Heart right ventricle (tissue), 16 donors: ENCODE measurements at regions not wholly inside any gene's neighbourhood (a gene's known extent, or its start where the extent isn't known, plus 50 kb on each side); places are given as distances from the start of the nearest gene placed in this dataset.

ENCODE experiments used
- ATAC-seq, 8 donors: fragments of 200-7000 bp; cut with Tn5 transposase; one replicate each; pipeline ENCODE4 v1.9.1; 2020; ENCODE audit warnings: mild to moderate bottlenecking in 8 of 8, moderate library complexity in 8 of 8, moderate number of reproducible peaks in 1 of 8
- DNase-seq, 2 donors: peaks; one replicate each; pipeline ENCODE4 v3.0.0-alpha.2; 2020
- H3K27ac ChIP-seq, 10 donors: fragments of 200-600 bp; sonication (generic) in 2 of 10; one replicate each; pipeline versions ENCODE4 v1.5.0 to v1.8.0; 2020 to 2022; ENCODE audit warnings: mild to moderate bottlenecking in 3 of 10
- H3K27me3 ChIP-seq, 7 donors: fragments of 200-600 bp; one replicate each; pipeline ENCODE4 v1.8.0; 2021 to 2022; ENCODE audit warnings: mild to moderate bottlenecking in 2 of 7
- H3K36me3 ChIP-seq, 9 donors: fragments of 200-600 bp; sonication (generic) in 1 of 9; one replicate each; pipeline versions ENCODE4 v1.5.0 to v1.8.0; 2020 to 2022; ENCODE audit warnings: mild to moderate bottlenecking in 2 of 9
- H3K4me1 ChIP-seq, 9 donors: fragments of 200-600 bp; sonication (generic) in 1 of 9; one replicate each; pipeline versions ENCODE4 v1.5.0 to v1.8.0; 2020 to 2022; ENCODE audit warnings: mild to moderate bottlenecking in 4 of 9
- H3K4me3 ChIP-seq, 10 donors: fragments of 200-600 bp; sonication (generic) in 2 of 10; one replicate each; pipeline versions ENCODE4 v1.5.0 to v1.8.0; 2020 to 2022; ENCODE audit warnings: mild to moderate bottlenecking in 7 of 10, moderate library complexity in 2 of 10
- H3K9me3 ChIP-seq, 11 donors: fragments of 200-600 bp in 10 of 11; sonication (generic) in 2 of 11; one replicate each; pipeline versions ENCODE4 v1.5.0 to v1.8.0; 2013 to 2022; ENCODE audit warnings: mild to moderate bottlenecking in 2 of 11, control low read depth in 1 of 11, moderate library complexity in 1 of 11
- CTCF ChIP-seq, 9 donors: fragments of 200-600 bp; sonication (generic) in 2 of 9; IDR thresholded peaks; one replicate each; pipeline versions ENCODE4 v1.5.0 to v1.8.0; 2021 to 2022; ENCODE audit warnings: antibody characterized with exemption in 9 of 9, mild to moderate bottlenecking in 5 of 9, moderate library complexity in 1 of 9
- WGBS, 2 donors: extraction: QIAGEN DNeasy Blood & Tissue Kit; methylation state at CpG; one replicate each; pipeline ENCODE4 v1.1.7; 2013; ENCODE audit warnings: inconsistent platforms in 1 of 2; 5-methylcytosine and 5-hydroxymethylcytosine counted together
- intact Hi-C, 10 donors: fragments of 100-400 bp; cut with DNase I; formaldehyde crosslinking; loops; one replicate each; pipeline versions ENCODE4 v1.11.1 to v1.14.2; 2022
- donor health status: Arrhythmogenic right ventricular cardiomyopathy.
- donor health status: ischemic (EF 13 %, LVEDD 7.1; RV severe dilation, severe dysfunction).
- donor health status: healthy with polysubstance abuse.
- donor health status: DM: no; HTN: yes; CAD: no.
- donor health status: DM: no; HTN: no; CAD: no.
- donor health status: ischemic (EF 25% LVEDD 6.9; RV normal size, moderate dysfunction).
- donor health status: ischemic (EF 25% LVEDD 5.7; RV mildly dilated, moderate dysfunction).
- donor health status: healthy.
- donor health status: DM: yes; HTN: yes; CAD: no.
- donor health status: Ischemic cardiomyopathy.
- donor health status: ischemic (EF 35%, LVEDD 5.7; RV mildly dilated, moderate dysfunction).
- donor health status: nonischemic (EF 11% LVEDD 7.7; RV severe dilation, severe dysfunction).
- donor health status: DM: yes; HTN: yes; CAD: no.
- donor health status: PGD.
- donor health status: ischemic (EF 29% LVEDD 5.4; RV normal size, mild dysfunction).
- donor health status: nonischemic (EF 23%, LVEDD 6.1; RV moderate dilation, normal function).

GRCh38 chr12:88662961-88663360 is 82.7 kb upstream of the KITLG start:
- H3K27me3 ChIP-seq, result no peaks in the 10 kb centered on the region
- peak overlapping the region in 3 of 10 donors; percentile 0 to 24 (median 17) for H3K27ac ChIP-seq
- ATAC-seq, result peak in 1 of 8 donors; percentile 44
- H3K4me1 ChIP-seq, result peaks cover 0 to 20% (median 8%) of the 10 kb centered on the region in 9 donors
- intact Hi-C loops, result no loop called here
- no peak for TF ChIP-seq CTCF (IDR thresholded peaks at IDR 0.05)
- no peak overlapping the region for H3K4me3 ChIP-seq
- WGBS, 2 donors, result 78 to 81% methylated on average over 1 of the region's 1 CpG
- DNase-seq, result no peak
- H3K36me3 ChIP-seq, result no peaks in the 10 kb centered on the region
- no peaks in the 10 kb centered on the region for H3K9me3 ChIP-seq

GRCh38 chr12:88662093-88662492 is 81.8 kb upstream of the KITLG start:
- TF ChIP-seq CTCF (IDR thresholded peaks at IDR 0.05), result no peak
- no peak for DNase-seq
- no peaks in the 10 kb centered on the region for H3K36me3 ChIP-seq
- no peaks in the 10 kb centered on the region for H3K9me3 ChIP-seq
- H3K4me1 ChIP-seq, result peaks cover 0 to 29% (median 12%) of the 10 kb centered on the region in 9 donors
- no peak overlapping the region for H3K4me3 ChIP-seq
- ATAC-seq, result no peak
- intact Hi-C loops, result no loop called here
- H3K27me3 ChIP-seq, result no peaks in the 10 kb centered on the region
- H3K27ac ChIP-seq, result peak overlapping the region in 1 of 10 donors; percentile 0
- WGBS, 2 donors, result 95 to 98% methylated on average over 1 of the region's 1 CpG

- peak in 7 of 8 donors; percentile 59 to 89 (median 81) for ATAC-seq
- H3K9me3 ChIP-seq, result peaks cover 0 to 12% (median 0%) of the 10 kb centered on the region in 11 donors
- DNase-seq, result peak in 1 of 2 donors; percentile 58
- peak overlapping the region in 5 of 10 donors; percentile 19 to 69 (median 60) for H3K27ac ChIP-seq
- TF ChIP-seq CTCF (IDR thresholded peaks at IDR 0.05), result no peak
- peaks cover 0 to 22% (median 12%) of the 10 kb centered on the region in 9 donors for H3K4me1 ChIP-seq
- intact Hi-C loops, result loop anchor here in 1 of 10 donors (5.0 to 10.0 kb wide), 2 partner anchors 76 to 327 kb away; partner anchors contain the start of gene KITLG
- no peak overlapping the region for H3K4me3 ChIP-seq
- H3K36me3 ChIP-seq, result no peaks in the 10 kb centered on the region
- H3K27me3 ChIP-seq, result no peaks in the 10 kb centered on the region
Measured at GRCh38 chr12:88658009-88658408, 77.7 kb upstream of the KITLG start.

GRCh38 chr12:88650715-88651114 is 70.4 kb upstream of the KITLG start:
- Histone ChIP-seq H3K9me3 (peaks cover 0 to 12% (median 0%) of the 10 kb centered on the region in 11 donors), H3K4me3 (no peak overlapping the region), H3K4me1 (peaks cover 0 to 9% (median 0%) of the 10 kb centered on the region in 9 donors), H3K36me3 (no peaks in the 10 kb centered on the region), H3K27me3 (no peaks in the 10 kb centered on the region), H3K27ac (no peak overlapping the region)
- ATAC-seq (no peak), DNase-seq (no peak)
- no peak for TF ChIP-seq CTCF (IDR thresholded peaks at IDR 0.05)
- intact Hi-C loops, result loop anchor here in 1 of 10 donors (10.0 kb wide), 1 partner anchor 334 kb away; no protein-coding TSS in a partner anchor
